HFFc6 (cell line): ENCODE measurements at regions not wholly inside any gene's neighbourhood (a gene's known extent, or its start where the extent isn't known, plus 50 kb on each side); places are given as distances from the start of the nearest gene placed in this dataset.

Experiments used
- DNase-seq: peaks from one replicate; pipeline ENCODE4 v3.0.0-alpha.2; 2018
- H3K27ac Mint-ChIP-seq: 2 replicates; pipeline ENCODE4 v1.8.0; 2020; ENCODE audit warnings: mild to moderate bottlenecking, mixed read lengths
- H3K27me3 Mint-ChIP-seq: 2 replicates; pipeline ENCODE4 v1.8.0; 2021; ENCODE audit warnings: mild to moderate bottlenecking, moderate library complexity, mixed read lengths; ENCODE audit not compliant: insufficient read depth
- H3K36me3 Mint-ChIP-seq: 2 replicates; pipeline ENCODE4 v1.8.0; 2021; ENCODE audit warnings: low read depth, mixed read lengths
- H3K4me1 Mint-ChIP-seq: 2 replicates; pipeline ENCODE4 v1.8.0; 2020; ENCODE audit warnings: low read depth, mixed read lengths
- H3K4me3 Mint-ChIP-seq: 2 replicates; pipeline ENCODE4 v1.8.0; 2020; ENCODE audit warnings: mild to moderate bottlenecking, moderate library complexity, mixed read lengths
- H3K9me3 Mint-ChIP-seq: 2 replicates; pipeline ENCODE4 v1.8.0; 2020; ENCODE audit warnings: mild to moderate bottlenecking, mixed read lengths
- TF ChIP-seq, protein P1 (sequence below): fragments of 200-600 bp; sonication (generic); IDR thresholded peaks from 2 replicates; pipeline ENCODE4 v1.5.0; 2021; ENCODE audit warnings: antibody characterized with exemption, mild to moderate bottlenecking

DNA sequence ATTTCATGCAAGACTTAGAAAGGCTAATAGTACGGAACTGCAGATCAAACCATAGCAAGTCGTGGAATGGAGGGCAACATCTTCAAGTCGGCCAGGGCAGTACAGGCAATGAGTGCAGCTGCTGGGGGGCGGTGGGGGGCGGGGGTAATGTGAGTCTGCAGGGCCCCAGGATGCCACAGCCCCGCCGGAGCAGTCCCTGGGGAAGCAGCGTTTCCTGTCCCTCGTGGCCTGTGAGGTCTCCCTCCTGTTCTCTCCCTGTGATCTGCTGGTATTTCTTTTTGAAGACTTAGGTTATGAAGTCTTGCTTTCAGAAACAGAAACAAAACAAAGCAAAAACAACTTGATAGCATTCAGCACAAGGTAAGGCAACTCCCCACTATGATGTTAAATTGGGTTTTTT, 351.9 kb downstream of the FOXA2 start:
- TF ChIP-seq, protein P1, sequence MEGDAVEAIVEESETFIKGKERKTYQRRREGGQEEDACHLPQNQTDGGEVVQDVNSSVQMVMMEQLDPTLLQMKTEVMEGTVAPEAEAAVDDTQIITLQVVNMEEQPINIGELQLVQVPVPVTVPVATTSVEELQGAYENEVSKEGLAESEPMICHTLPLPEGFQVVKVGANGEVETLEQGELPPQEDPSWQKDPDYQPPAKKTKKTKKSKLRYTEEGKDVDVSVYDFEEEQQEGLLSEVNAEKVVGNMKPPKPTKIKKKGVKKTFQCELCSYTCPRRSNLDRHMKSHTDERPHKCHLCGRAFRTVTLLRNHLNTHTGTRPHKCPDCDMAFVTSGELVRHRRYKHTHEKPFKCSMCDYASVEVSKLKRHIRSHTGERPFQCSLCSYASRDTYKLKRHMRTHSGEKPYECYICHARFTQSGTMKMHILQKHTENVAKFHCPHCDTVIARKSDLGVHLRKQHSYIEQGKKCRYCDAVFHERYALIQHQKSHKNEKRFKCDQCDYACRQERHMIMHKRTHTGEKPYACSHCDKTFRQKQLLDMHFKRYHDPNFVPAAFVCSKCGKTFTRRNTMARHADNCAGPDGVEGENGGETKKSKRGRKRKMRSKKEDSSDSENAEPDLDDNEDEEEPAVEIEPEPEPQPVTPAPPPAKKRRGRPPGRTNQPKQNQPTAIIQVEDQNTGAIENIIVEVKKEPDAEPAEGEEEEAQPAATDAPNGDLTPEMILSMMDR: no peak
- no peak for DNase-seq
- Mint-ChIP-seq H3K27me3 (no peaks in the 10 kb centered on the region), H3K9me3 (peaks cover 55% of the 10 kb centered on the region), H3K36me3 (peaks cover 4% of the 10 kb centered on the region; the same call in 1 of the 2 replicates), H3K27ac (no peak overlapping the region), H3K4me1 (no peaks in the 10 kb centered on the region), H3K4me3 (no peak overlapping the region)

DNA sequence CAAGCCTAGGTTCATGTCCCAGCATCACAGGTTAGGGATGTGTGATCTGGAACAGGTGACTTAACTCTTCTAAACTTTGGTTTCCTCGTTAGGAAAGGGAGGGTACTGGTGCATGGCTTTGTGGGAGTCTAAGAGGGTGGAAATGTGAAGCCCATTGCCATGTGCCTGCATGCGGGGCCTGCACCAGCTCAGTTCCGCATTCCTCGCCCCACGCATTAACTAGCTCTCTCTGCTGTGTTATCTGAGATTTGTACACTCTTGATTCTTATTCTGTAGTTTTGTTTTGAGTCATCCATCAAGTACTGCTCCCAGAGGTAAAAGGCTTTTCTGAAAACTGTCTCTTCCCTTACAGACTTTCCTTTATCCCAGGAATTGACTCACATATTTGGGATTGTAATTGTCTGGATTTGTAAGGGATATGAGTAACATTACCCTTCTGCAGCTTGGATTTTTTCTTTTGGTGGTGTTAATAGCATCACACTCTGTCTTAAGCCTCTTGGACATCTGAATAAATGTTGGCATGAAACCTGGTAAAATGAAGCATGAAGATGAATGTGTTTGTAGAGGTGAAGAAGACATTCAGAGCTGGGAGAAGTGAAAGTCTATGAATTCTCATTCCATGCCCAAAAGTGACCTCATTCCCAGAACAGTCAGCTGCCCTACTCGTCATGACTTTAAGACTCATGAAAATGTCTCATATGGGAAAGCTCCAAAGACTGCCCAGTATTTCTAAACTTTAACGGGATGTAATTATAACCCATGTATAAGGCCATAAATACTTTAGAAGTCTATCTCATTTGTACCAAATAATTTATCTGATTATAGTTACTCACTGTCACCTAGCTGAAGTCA, 357.3 kb downstream of the FOXA2 start:
- Mint-ChIP-seq H3K4me1 (no peaks in the 10 kb centered on the region), H3K4me3 (no peak overlapping the region), H3K27me3 (no peaks in the 10 kb centered on the region), H3K27ac (no peak overlapping the region), H3K9me3 (peaks cover 55% of the 10 kb centered on the region), H3K36me3 (no peaks in the 10 kb centered on the region)
- no peak for DNase-seq
- TF ChIP-seq, protein P1: no peak

DNA sequence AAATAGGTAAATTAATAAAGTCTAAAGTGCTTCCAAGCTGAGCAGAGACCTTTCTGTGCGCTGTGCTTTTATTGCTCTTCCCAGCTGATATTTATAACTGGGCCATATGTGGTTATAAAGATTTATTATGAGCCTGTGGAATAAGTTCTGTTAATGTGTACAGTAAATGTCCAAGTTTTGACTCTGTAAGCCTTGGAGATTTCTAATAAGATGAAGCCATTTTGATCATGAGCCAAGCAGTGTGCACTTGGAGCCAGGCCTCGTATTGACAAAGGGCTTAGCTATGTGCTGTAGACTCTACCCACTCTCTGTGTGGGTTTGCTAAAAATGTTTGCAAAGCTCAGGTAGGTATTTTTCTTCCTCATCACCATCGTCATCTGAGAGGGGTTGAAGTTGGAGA, 361.1 kb downstream of the FOXA2 start:
- TF ChIP-seq, protein P1: no peak
- no peak overlapping the region for H3K4me3 Mint-ChIP-seq

DNA sequence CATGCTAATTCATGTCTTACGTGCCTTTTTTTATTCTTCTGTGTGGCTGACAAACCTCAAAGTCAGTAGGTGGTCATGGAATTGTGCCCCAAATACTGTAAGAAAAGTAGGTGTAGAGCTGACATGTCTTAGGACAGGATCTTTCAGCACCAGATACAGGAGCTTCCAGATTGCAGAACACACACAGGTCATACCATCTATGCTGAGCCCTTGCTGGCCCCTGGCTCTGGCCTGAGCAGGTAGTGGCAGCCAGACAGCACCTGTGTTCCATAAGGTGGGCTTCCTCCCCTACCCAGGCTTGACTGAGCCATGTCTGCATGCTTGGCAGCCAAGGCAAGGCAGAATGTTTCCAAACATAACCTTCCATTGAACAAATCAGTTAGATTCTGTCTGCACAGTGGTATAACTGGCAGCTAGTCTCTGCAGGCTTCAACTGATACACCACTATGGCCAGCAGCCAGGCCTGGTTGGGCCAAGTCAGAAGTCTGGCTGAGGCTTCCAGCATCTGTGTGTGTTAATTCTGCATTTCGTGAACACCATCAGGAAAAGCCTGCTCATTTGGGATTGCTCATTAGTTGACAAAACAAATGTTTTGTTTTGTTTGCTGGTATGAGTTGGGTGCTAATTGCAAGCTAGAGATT, 366.5 kb downstream of the FOXA2 start:
- H3K36me3 Mint-ChIP-seq: no peaks in the 10 kb centered on the region; the same call in 1 of the 2 replicates
- peaks cover 2% of the 10 kb centered on the region; the same call in 1 of the 2 replicates for H3K27me3 Mint-ChIP-seq
- H3K9me3 Mint-ChIP-seq: peaks cover 16% of the 10 kb centered on the region
- no peaks in the 10 kb centered on the region for H3K4me1 Mint-ChIP-seq
- TF ChIP-seq, protein P1: no peak
- no peak for DNase-seq
- no peak overlapping the region for H3K27ac Mint-ChIP-seq
- no peak overlapping the region for H3K4me3 Mint-ChIP-seq

More for the DNA sequence above, 361.1 kb downstream of the FOXA2 start:
- peaks cover 48% of the 10 kb centered on the region for H3K9me3 Mint-ChIP-seq
- no peaks in the 10 kb centered on the region for H3K4me1 Mint-ChIP-seq
- no peaks in the 10 kb centered on the region for H3K36me3 Mint-ChIP-seq
- no peak overlapping the region for H3K27ac Mint-ChIP-seq
- H3K27me3 Mint-ChIP-seq: peaks cover 2% of the 10 kb centered on the region; the same call in 1 of the 2 replicates
- DNase-seq: no peak

DNA sequence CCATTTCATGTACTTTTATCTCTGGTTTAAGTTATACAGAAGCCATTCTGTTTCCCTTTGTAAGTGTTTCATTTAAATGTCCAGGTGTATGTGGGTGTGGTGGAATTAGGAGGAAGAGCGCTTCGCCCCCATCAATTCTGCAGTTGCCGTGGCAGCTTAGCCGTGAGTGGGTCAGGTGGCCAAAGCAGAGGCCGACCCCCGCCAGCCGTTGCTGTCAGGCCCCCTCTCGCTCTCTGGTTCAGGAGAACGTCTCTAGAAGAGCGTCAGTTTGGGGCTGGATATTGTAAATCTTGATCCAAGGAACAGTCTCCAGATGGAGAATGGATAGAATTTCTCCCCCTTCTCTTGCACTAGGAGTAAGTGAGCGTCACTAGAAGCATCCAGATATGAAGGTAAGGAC, 367.4 kb downstream of the FOXA2 start:
- DNase-seq: no peak
- peaks cover 2% of the 10 kb centered on the region; the same call in 1 of the 2 replicates for H3K27me3 Mint-ChIP-seq
- TF ChIP-seq, protein P1: no peak
- H3K27ac Mint-ChIP-seq: no peak overlapping the region
- no peaks in the 10 kb centered on the region; the same call in 1 of the 2 replicates for H3K36me3 Mint-ChIP-seq
- peaks cover 17% of the 10 kb centered on the region for H3K9me3 Mint-ChIP-seq
- no peak overlapping the region for H3K4me3 Mint-ChIP-seq
- no peaks in the 10 kb centered on the region for H3K4me1 Mint-ChIP-seq
